GM12878 (cell line): ENCODE measurements at regions not wholly inside any gene's neighbourhood (a gene's known extent, or its start where the extent isn't known, plus 50 kb on each side); places are given as distances from the start of the nearest gene placed in this dataset.

ENCODE experiments used
- EED ChIP-seq: sonication (generic); IDR thresholded peaks from 2 replicates; pipeline ENCODE4 v1.6.1; 2016; ENCODE audit warnings: antibody characterized with exemption, low read depth
- POLR2A ChIP-seq: IDR thresholded peaks from 2 replicates; pipeline ENCODE4 v1.6.1; 2011; ENCODE audit warnings: low read depth, mild to moderate bottlenecking, low read length
- SP1 ChIP-seq: IDR thresholded peaks from one replicate; pipeline ENCODE4 v1.6.1; 2011; ENCODE audit warnings: low read depth, low read length
- YY1 ChIP-seq: IDR thresholded peaks from 2 replicates; pipeline ENCODE4 v1.6.1; 2011; ENCODE audit warnings: low read depth, mild to moderate bottlenecking, low read length

- TF ChIP-seq SP1 (no peak), YY1 (no peak), EED (no peak), POLR2A (no peak)
These were observed 53.4 kb upstream of the PWP1 start for GRCh38 chr12:107632246-107632645.
